Naive thymus-derived CD4-positive, alpha-beta T cell (primary cell): ENCODE measurements at regions not wholly inside any gene's neighbourhood (a gene's known extent, or its start where the extent isn't known, plus 50 kb on each side); places are given as distances from the start of the nearest gene placed in this dataset.

Experiments
- ATAC-seq: fragments of 150-1000 bp; cut with Tn5 transposase; 2 replicates; pipeline ENCODE4 v1.10.0; 2021; ENCODE audit warnings: mild to moderate bottlenecking, moderate library complexity
- CTCF ChIA-PET: fragments of 350-600 bp; sonication (Branson Sonifier 250); formaldehyde crosslinking; loops from one replicate; lab custom pipeline; 2021; ENCODE audit warnings: antibody characterized with exemption; lab: Charles Lee
- POLR2A ChIA-PET: fragments of 350-600 bp; sonication (Branson Sonifier 250); formaldehyde crosslinking; loops from one replicate; lab custom pipeline; 2021; ENCODE audit warnings: antibody characterized with exemption, inconsistent platforms; lab: Charles Lee
- DNase-seq, 9 donors: peaks; one replicate each; pipeline versions ENCODE4 v3.0.0 to v3.0.0-alpha.2; 2020 to 2022; ENCODE audit warnings: mixed read lengths in 1 of 9
- H3K27ac ChIP-seq: one replicate; pipeline ENCODE4 v1.7.0; 2013; ENCODE audit warnings: mild to moderate bottlenecking, low read depth, low read length, moderate library complexity
- H3K27me3 ChIP-seq, 2 donors: one replicate each; pipeline ENCODE4 v1.7.0; 2013; ENCODE audit warnings: low read length in 2 of 2, mild to moderate bottlenecking in 2 of 2, moderate library complexity in 2 of 2; ENCODE audit not compliant: control insufficient read depth in 2 of 2, insufficient read depth in 2 of 2
- H3K36me3 ChIP-seq, 3 experiments: 1 replicate in 2 of 3; 2 replicates in 1 of 3; pipeline ENCODE4 v1.7.0; 2013; ENCODE audit warnings: low read length in 3 of 3, mild to moderate bottlenecking in 3 of 3, moderate library complexity in 1 of 3; ENCODE audit not compliant: insufficient read depth in 3 of 3, control insufficient read depth in 2 of 3
- H3K4me1 ChIP-seq, 2 donors: one replicate each; pipeline ENCODE4 v1.7.0; 2013; ENCODE audit warnings: low read length in 2 of 2, mild to moderate bottlenecking in 2 of 2, moderate library complexity in 1 of 2; ENCODE audit not compliant: control insufficient read depth in 2 of 2, insufficient read depth in 2 of 2
- H3K4me3 ChIP-seq: 2 replicates; pipeline ENCODE4 v1.7.0; 2013; ENCODE audit warnings: mild to moderate bottlenecking, low read length
- H3K9me3 ChIP-seq, 3 experiments: 1 replicate in 2 of 3; 2 replicates in 1 of 3; pipeline ENCODE4 v1.7.0; 2013; ENCODE audit warnings: low read length in 3 of 3; ENCODE audit not compliant: control insufficient read depth in 2 of 3
- H3K27ac Mint-ChIP-seq, 9 donors: one replicate each; pipeline ENCODE4 v1.8.0; 2020 to 2022; ENCODE audit warnings: mixed read lengths in 9 of 9, mild to moderate bottlenecking in 8 of 9, moderate library complexity in 5 of 9, inconsistent platforms in 2 of 9
- H3K27me3 Mint-ChIP-seq, 5 donors: one replicate each; pipeline ENCODE4 v1.8.0; 2021 to 2022; ENCODE audit warnings: mixed read lengths in 5 of 5, mild to moderate bottlenecking in 1 of 5
- H3K36me3 Mint-ChIP-seq, 5 donors: one replicate each; pipeline ENCODE4 v1.8.0; 2020 to 2022; ENCODE audit warnings: mixed read lengths in 5 of 5, mild to moderate bottlenecking in 3 of 5, inconsistent platforms in 1 of 5
- H3K4me1 Mint-ChIP-seq, 7 donors: one replicate each; pipeline ENCODE4 v1.8.0; 2020 to 2022; ENCODE audit warnings: mixed read lengths in 7 of 7, mild to moderate bottlenecking in 3 of 7, inconsistent platforms in 1 of 7
- H3K4me3 Mint-ChIP-seq, 10 donors: one replicate each; pipeline ENCODE4 v1.8.0; 2020 to 2022; ENCODE audit warnings: mild to moderate bottlenecking in 10 of 10, mixed read lengths in 10 of 10, moderate library complexity in 6 of 10, inconsistent platforms in 2 of 10
- H3K9me3 Mint-ChIP-seq, 11 donors: one replicate each; pipeline ENCODE4 v1.8.0; 2020 to 2022; ENCODE audit warnings: mixed read lengths in 11 of 11, mild to moderate bottlenecking in 4 of 11, inconsistent platforms in 1 of 11, moderate library complexity in 1 of 11
- intact Hi-C, 2 donors: fragments of 100-400 bp; cut with micrococcal nuclease; formaldehyde crosslinking; loops; one replicate each; pipeline ENCODE4 v1.15.1; 2023

DNA sequence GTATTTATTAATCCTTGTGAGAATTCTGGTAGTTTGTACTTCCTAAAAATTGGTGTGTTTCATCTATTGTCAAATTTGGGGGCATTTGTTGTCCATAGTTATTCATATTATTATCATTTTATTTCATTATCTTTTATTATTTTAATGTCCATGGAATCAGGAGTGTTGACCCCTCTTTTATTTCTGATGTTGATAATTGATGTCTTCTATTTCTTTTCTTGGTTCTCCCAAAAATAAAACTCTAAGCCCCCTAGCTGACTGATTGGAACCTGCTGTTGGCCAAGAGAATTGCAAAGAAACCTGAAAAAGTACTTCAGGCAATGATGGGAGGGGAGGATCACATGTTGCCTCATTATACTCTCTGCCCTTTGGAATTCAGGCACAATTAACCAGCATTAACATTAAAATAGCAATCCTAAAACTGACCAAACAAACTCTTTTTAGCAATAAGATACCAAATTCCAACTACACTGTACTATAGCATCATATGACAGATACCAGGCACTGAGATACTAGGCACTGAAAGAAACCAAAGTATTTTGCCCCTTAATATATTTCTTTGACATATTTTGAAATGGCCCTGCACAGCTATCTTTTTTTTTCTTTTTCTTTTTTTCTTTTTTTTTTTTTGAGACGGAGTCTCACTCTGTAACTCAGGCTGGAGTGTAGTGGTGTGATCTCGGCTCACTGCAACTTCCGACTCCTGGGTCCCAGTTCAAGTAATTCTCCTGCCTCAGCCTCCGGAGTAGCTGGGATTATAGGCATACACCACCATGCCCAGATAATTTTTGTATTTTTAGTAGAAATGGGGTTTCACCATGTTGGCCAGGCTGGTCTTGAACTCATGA, 1097.2 kb upstream of the CNTNAP5 start:
- Histone ChIP-seq H3K27me3 (no peaks in the 10 kb centered on the region), H3K4me3 (no peak overlapping the region), H3K27ac (no peak overlapping the region), H3K9me3 (peaks cover 0 to 21% (median 0%) of the 10 kb centered on the region in 3 experiments), H3K36me3 (no peaks in the 10 kb centered on the region), H3K4me1 (no peaks in the 10 kb centered on the region)
- Mint-ChIP-seq H3K27ac (no peak overlapping the region), H3K4me1 (no peaks in the 10 kb centered on the region), H3K9me3 (peaks cover 0 to 43% (median 13%) of the 10 kb centered on the region in 11 donors), H3K27me3 (no peaks in the 10 kb centered on the region), H3K4me3 (no peak overlapping the region), H3K36me3 (peaks cover 0 to 3% (median 0%) of the 10 kb centered on the region in 5 donors)
- ATAC-seq (no peak), DNase-seq (no peak)
- CTCF ChIA-PET = no interaction called here
- POLR2A ChIA-PET = no interaction called here
- intact Hi-C loops = no loop called here

DNA sequence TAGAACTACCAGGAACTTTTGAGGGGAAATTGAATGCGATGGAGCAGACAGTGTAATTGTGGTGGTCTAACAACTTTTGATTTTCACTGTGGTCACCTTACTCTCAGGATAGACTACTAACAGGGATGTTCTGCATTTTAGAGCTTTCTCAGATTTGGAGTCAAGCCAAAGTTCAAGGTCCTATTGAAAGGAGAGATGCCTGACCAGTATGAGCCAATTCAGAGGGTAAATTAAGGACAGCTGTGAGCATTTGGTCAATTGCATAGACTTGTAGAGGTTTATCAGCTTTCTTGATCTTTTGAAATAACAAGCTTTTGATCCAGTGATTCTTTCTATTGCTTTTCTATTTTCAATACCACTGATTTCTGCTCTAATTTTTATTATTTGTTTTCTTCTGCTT, 1095.7 kb upstream of the CNTNAP5 start:
- H3K4me3 Mint-ChIP-seq = no peak overlapping the region
- no peaks in the 10 kb centered on the region for H3K4me1 Mint-ChIP-seq
- Histone ChIP-seq H3K36me3 (no peaks in the 10 kb centered on the region), H3K9me3 (peaks cover 0 to 11% (median 0%) of the 10 kb centered on the region in 3 experiments), H3K4me3 (no peak overlapping the region), H3K4me1 (no peaks in the 10 kb centered on the region), H3K27me3 (no peaks in the 10 kb centered on the region), H3K27ac (no peak overlapping the region)
- ChIA-PET CTCF (no interaction called here), POLR2A (no interaction called here)
- DNase-seq (no peak), ATAC-seq (no peak)
- H3K36me3 Mint-ChIP-seq = peaks cover 0 to 3% (median 0%) of the 10 kb centered on the region in 5 donors
- intact Hi-C loops = no loop called here
- H3K9me3 Mint-ChIP-seq = peaks cover 0 to 35% (median 14%) of the 10 kb centered on the region in 11 donors
- H3K27me3 Mint-ChIP-seq = no peaks in the 10 kb centered on the region
- no peak overlapping the region for H3K27ac Mint-ChIP-seq

- no peaks in the 10 kb centered on the region for H3K4me1 Mint-ChIP-seq
- H3K27ac Mint-ChIP-seq = no peak overlapping the region
- no peaks in the 10 kb centered on the region for H3K9me3 ChIP-seq
- no peaks in the 10 kb centered on the region for H3K36me3 ChIP-seq
- ATAC-seq (no peak), DNase-seq (no peak)
- H3K4me1 ChIP-seq = no peaks in the 10 kb centered on the region
- POLR2A ChIA-PET = no interaction called here
- H3K4me3 ChIP-seq = no peak overlapping the region
- no peaks in the 10 kb centered on the region for H3K27me3 Mint-ChIP-seq
- CTCF ChIA-PET = no interaction called here
- intact Hi-C loops = no loop called here
- H3K27me3 ChIP-seq = no peaks in the 10 kb centered on the region
- no peak overlapping the region for H3K4me3 Mint-ChIP-seq
- H3K36me3 Mint-ChIP-seq = no peaks in the 10 kb centered on the region
- no peak overlapping the region for H3K27ac ChIP-seq
- H3K9me3 Mint-ChIP-seq = peaks cover 0 to 3% (median 0%) of the 10 kb centered on the region in 11 donors
Observed at GRCh38 chr2:122935506-122935905, 1089.6 kb upstream of the CNTNAP5 start.

DNA sequence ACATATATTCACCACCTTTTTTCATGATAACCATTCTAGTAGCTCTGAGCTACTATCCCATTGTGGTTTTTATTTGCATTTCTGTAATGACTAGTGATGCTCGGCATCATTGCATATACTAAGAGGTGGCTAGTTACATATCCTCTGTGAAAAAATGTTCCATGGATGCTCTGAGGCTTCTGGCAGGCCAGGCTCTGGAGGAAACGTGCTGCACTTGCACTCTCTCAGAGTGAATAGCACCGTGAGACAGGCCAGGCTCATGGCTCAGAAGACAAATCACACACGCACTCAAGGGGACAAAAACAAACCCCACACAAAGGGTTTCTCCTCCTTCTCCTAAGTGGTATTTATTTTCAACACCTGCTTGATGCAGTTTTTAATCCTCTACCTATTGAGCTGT, 1085.3 kb upstream of the CNTNAP5 start:
- ChIA-PET CTCF (no interaction called here), POLR2A (no interaction called here)
- no peaks in the 10 kb centered on the region for H3K27me3 Mint-ChIP-seq
- Histone ChIP-seq H3K27ac (no peak overlapping the region), H3K9me3 (no peaks in the 10 kb centered on the region), H3K4me1 (no peaks in the 10 kb centered on the region), H3K4me3 (no peak overlapping the region), H3K27me3 (no peaks in the 10 kb centered on the region), H3K36me3 (no peaks in the 10 kb centered on the region)
- H3K27ac Mint-ChIP-seq = no peak overlapping the region
- intact Hi-C loops = no loop called here
- H3K4me1 Mint-ChIP-seq = no peaks in the 10 kb centered on the region
- H3K4me3 Mint-ChIP-seq = no peak overlapping the region
- DNase-seq (no peak), ATAC-seq (no peak)
- no peaks in the 10 kb centered on the region for H3K36me3 Mint-ChIP-seq
- peaks cover 0 to 10% (median 0%) of the 10 kb centered on the region in 11 donors for H3K9me3 Mint-ChIP-seq

DNA sequence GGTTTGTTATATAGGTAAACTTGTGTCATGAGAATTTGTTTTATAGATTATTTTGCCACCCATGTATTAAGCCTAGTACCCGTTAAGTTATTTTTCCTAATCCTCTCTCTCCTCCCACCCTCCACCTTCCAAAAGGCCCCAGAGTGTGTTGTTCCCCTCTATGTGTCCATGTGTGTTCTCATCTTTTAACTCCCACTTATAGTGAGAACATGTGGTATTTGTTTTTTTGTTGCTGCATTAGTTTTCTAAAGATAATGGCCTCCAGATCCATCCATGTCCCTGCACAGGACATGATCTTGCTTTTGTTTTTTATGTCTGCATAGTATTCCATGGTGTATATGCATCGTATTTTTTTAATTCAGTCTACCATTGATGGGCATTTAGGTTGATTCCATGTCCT, 1075.6 kb upstream of the CNTNAP5 start:
- no peak overlapping the region for H3K27ac ChIP-seq
- H3K27me3 ChIP-seq = no peaks in the 10 kb centered on the region
- POLR2A ChIA-PET = no interaction called here
- ATAC-seq = no peak
- no peaks in the 10 kb centered on the region for H3K4me1 Mint-ChIP-seq
- CTCF ChIA-PET = no interaction called here
- no peak overlapping the region for H3K4me3 Mint-ChIP-seq
- no peak for DNase-seq
- H3K27ac Mint-ChIP-seq = no peak overlapping the region
- no peaks in the 10 kb centered on the region for H3K36me3 ChIP-seq
- H3K4me1 ChIP-seq = no peaks in the 10 kb centered on the region
- no peaks in the 10 kb centered on the region for H3K27me3 Mint-ChIP-seq
- intact Hi-C loops = no loop called here
- peaks cover 0 to 46% (median 12%) of the 10 kb centered on the region in 11 donors for H3K9me3 Mint-ChIP-seq
- no peak overlapping the region for H3K4me3 ChIP-seq
- no peaks in the 10 kb centered on the region for H3K9me3 ChIP-seq
- no peaks in the 10 kb centered on the region for H3K36me3 Mint-ChIP-seq

DNA sequence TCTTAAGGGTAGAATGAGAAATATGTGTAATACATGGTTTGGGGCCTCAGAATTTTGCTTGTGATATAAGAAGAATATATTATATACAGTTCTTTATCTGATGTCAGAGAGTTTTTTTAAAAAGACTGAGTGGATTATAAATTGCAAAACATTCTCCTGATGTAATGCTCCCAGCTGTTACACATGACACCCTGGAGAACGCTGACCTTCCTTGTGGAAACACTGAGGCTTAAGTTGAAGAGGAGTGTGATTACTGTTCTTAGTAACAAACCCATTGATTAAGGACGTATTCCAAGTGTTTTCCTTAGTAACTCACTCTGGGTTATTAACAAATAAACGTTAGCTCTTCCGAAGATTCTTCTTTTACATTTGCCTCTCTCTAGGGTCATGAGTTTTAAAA, 1069.3 kb upstream of the CNTNAP5 start:
- Histone ChIP-seq H3K36me3 (no peaks in the 10 kb centered on the region), H3K27me3 (no peaks in the 10 kb centered on the region), H3K9me3 (no peaks in the 10 kb centered on the region), H3K27ac (no peak overlapping the region), H3K4me3 (no peak overlapping the region), H3K4me1 (no peaks in the 10 kb centered on the region)
- H3K4me3 Mint-ChIP-seq = no peak overlapping the region
- H3K36me3 Mint-ChIP-seq = no peaks in the 10 kb centered on the region
- H3K9me3 Mint-ChIP-seq = peaks cover 0 to 26% (median 5%) of the 10 kb centered on the region in 11 donors
- H3K27ac Mint-ChIP-seq = no peak overlapping the region
- H3K4me1 Mint-ChIP-seq = no peaks in the 10 kb centered on the region
- H3K27me3 Mint-ChIP-seq = no peaks in the 10 kb centered on the region
- ATAC-seq (no peak), DNase-seq (no peak)
- intact Hi-C loops = no loop called here
- ChIA-PET POLR2A (no interaction called here), CTCF (interaction anchor here (0.5 kb wide), 1 partner anchor 61 kb away, joined by 3 read pairs; no protein-coding TSS in a partner anchor)
